NCI-H226 (cell line): ENCODE measurements at regions not wholly inside any gene's neighbourhood (a gene's known extent, or its start where the extent isn't known, plus 50 kb on each side); places are given as distances from the start of the nearest gene placed in this dataset.

Source experiments
- DNase-seq: peaks from one replicate; pipeline ENCODE4 v3.0.0-alpha.2; 2015

GRCh38 chr4:8672486-8672885 lies 79.9 kb downstream of the CPZ start:
- DNase-seq = no peak

DNA sequence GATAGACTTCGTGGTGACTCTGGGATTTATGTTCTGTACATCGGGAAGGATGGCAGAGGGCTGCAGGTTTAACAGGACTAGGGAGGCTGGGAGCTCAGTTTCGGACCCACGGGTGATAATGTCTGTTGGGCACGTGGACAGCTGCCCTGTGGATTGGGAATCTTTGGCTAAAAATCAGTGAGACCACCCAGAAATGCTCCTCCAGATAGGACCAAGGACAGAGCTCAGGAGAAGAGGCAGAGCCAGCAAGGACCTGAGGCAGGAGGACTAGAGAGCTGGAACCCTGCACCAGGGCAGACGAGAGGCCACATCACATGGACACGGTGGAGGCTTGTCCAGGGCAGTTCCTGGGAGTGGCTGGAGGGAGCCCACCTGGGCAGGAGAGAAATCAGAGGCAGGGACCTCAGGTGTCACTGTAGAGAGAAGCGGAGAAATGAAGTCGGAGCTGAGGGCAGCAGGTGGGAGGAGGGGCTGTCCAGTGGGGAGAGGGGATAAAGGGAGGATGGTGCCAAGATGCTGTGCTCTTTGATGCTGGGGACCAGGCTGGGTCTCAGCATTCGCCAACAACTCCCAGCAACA lies 79.2 kb downstream of the CPZ start:
- DNase-seq = no peak
